GM18870 (cell line): ENCODE measurements at regions not wholly inside any gene's neighbourhood (a gene's known extent, or its start where the extent isn't known, plus 50 kb on each side); places are given as distances from the start of the nearest gene placed in this dataset.

Experiments
- ATAC-seq: cut with Tn5 transposase; IDR thresholded peaks from one replicate; pipeline ENCODE4 v1.9.1; 2021; ENCODE audit warnings: moderate library complexity; ENCODE audit not compliant: unreplicated experiment

DNA sequence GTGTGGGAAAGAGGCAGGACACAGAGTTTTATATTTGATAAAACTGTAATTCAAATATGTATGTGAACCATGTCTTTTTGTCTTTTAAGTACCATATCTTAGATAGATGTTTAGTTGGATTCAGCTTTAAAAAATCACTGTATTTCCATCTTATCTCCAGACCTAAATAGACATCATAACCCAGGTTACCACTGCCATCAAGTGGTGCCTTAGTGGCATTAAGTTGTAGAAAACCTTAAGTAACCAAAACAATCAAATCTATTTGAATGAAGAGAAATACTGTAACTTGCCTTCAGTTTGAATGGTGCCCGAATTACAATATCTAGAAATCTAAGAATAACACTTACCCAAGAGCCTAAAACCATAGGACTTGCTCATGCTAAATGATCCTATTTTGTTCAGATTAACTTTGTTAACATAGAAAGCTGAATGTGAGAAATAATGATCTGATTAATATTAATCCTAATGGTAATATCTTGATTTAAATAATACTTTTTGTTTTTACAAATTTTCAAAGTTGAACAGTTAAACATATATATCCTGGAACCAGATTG, 92.5 kb upstream of the MAP2 start:
- ATAC-seq, result no peak

- ATAC-seq, result peak; percentile 81
These were observed 89.4 kb upstream of the MAP2 start for GRCh38 chr2:209334188-209335017.

DNA sequence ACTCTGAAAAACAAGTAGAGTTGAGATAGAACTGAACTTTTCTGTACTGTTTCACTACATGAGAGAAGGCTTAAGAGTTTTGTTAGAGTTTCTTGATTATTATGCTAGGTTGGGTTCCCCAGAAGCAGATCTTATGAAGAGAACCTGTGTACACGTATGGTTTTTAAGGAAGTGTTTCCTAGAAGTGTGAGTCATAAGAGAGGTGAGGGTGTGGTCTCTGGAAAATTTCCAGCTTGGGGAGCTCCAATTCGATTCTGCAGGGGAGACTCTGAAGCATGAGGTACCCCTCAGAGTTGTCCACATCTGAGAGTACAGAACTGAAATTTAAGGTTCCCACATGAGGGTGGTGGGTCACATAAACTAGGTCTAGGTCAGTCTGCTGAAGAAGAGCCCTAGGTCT, 83.3 kb upstream of the MAP2 start:
- ATAC-seq, result no peak

DNA sequence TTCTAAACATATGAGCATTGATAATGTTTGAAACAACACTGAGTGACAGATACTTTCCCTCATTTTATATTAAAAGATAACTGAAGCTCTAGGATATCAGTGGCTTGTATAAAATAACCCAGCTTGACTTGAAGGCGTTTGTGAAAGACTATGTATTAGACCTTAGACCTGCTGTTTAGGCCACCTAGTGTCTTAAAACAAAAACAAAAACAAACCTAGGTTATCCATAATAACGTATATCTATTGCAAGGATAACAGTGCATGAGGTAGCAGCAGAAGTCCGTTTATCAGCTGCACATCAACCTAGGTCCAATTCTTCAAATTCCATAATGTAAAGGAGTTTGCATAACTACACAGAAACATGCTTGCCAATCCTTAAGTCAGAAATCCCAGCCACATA, 79.5 kb upstream of the MAP2 start:
- ATAC-seq, result no peak

GRCh38 chr2:209348433-209348832, 75.4 kb upstream of the MAP2 start:
- ATAC-seq, result no peak

- no peak for ATAC-seq
These were observed 72.2 kb upstream of the MAP2 start for GRCh38 chr2:209351636-209352035.

- ATAC-seq, result no peak
These were observed 64.9 kb upstream of the MAP2 start for GRCh38 chr2:209358992-209359391.

DNA sequence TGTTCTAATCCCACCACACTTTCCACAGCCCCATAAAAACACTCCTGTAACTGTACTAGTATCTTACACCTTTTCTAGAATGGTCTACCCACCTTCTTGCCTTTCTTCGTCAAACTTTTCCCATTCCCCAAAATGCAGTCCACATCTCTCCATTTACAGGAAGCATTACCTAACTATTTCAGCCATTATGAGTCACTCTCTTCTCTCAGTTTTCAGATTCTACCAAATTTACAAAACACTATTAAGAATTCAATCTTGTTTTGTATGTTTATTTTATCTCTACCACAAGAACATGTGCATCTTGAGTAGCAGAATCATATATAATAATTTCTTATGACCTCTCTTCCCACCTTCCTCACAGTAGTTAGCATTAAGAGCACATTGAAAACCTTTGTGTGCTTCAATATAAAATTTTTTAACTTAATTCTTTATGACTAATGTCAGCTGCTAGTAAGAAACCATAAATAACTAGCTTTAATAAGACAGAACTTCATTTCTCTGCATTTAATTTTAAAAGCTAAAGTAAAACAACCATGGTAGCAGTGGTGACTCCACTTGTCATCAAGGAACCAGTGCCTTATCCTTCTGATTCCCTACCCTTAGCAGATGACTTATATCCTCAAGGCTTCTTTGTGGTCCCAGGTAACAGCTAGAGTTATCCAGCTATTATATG, 56.6 kb upstream of the MAP2 start:
- no peak for ATAC-seq

GRCh38 chr2:209368406-209368805, 55.4 kb upstream of the MAP2 start:
- ATAC-seq, result no peak

- ATAC-seq, result peak; percentile 99
These were observed 54.9 kb upstream of the MAP2 start for GRCh38 chr2:209368914-209369313.

DNA sequence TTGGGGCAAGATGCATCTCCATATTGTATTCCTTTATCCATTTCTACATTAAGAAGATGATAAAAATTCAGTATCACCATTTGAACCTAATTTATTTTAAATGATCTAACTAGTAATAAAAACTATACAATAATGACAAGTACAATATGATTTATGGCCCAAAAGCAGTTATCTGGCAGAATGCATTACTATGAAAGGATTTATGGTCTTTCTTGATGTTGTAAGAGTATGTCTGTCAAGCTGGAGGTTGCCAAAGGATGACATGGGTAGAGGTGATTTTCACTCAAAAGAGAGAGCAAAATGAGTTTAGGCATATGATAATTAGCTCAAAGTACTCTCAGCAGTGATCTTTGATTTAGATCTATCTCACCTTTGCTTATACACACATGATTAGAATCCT, 54.2 kb upstream of the MAP2 start:
- ATAC-seq, result no peak

GRCh38 chr2:209371407-209371806, 52.4 kb upstream of the MAP2 start:
- ATAC-seq, result no peak
